GM12878 (cell line): ENCODE measurements at regions not wholly inside any gene's neighbourhood (a gene's known extent, or its start where the extent isn't known, plus 50 kb on each side); places are given as distances from the start of the nearest gene placed in this dataset.

Experiments used
- ATAC-seq: fragments of 200-7000 bp; cut with Tn5 transposase; 3 replicates; pipeline ENCODE4 v1.9.1; 2020; ENCODE audit warnings: mild to moderate bottlenecking, moderate library complexity
- BruUV-seq: library from RNA; stranded (reverse); fragments of 400-500 nt; replicated peaks from 2 replicates; lab custom pipeline; 2021; lab: Mats Ljungman, UMichigan
- CTCF ChIA-PET: fragments of 300-600 bp; sonication (Branson Sonifier 250); formaldehyde crosslinking; extraction: SDS; loops from one replicate; lab custom pipeline; 2021; ENCODE audit warnings: inconsistent platforms; lab: Yijun Ruan, JAX
- POLR2A ChIA-PET: fragments of 350-600 bp; formaldehyde crosslinking; extraction: SDS; loops from one replicate; lab custom pipeline; 2021; ENCODE audit warnings: inconsistent platforms; lab: Charles Lee
- RAD21 ChIA-PET: fragments of 300-600 bp; sonication (Branson Sonifier 250); formaldehyde crosslinking; loops from one replicate; lab custom pipeline; 2023; ENCODE audit warnings: antibody characterized with exemption; ENCODE audit not compliant: unreplicated experiment; lab: Charles Lee
- SMC1A ChIA-PET: fragments of 300-600 bp; sonication (Branson Sonifier 250); formaldehyde crosslinking; loops from one replicate; lab custom pipeline; 2023; ENCODE audit not compliant: unreplicated experiment, uncharacterized antibody; lab: Charles Lee
- DNase-seq: peaks from one replicate; pipeline ENCODE4 v3.0.0-alpha.2; 2011; ENCODE audit warnings: low read depth, low spot score
- FAIRE-seq: peaks from 3 replicates; lab custom pipeline; 2011; peaks lifted over from hg19 to GRCh38; lab: Jason Lieb, UNC
- H2AFZ ChIP-seq: 2 replicates; pipeline ENCODE4 v1.6.0; 2011; ENCODE audit warnings: low read depth, low read length, control low read depth; ENCODE audit not compliant: control insufficient read depth
- H3K27ac ChIP-seq: 2 replicates; pipeline ENCODE4 v1.5.1; 2011; ENCODE audit warnings: control low read depth; ENCODE audit not compliant: control insufficient read depth, insufficient read depth
- H3K27me3 ChIP-seq, 2 experiments: replicated peaks in 1 of 2; 2 replicates each; pipeline versions ENCODE4 v1.6.0 to v1.6.1; 2011; ENCODE audit warnings: low read length in 1 of 2; ENCODE audit not compliant: control insufficient read depth in 2 of 2, insufficient read depth in 2 of 2
- H3K36me3 ChIP-seq, 2 experiments: 2 replicates each; pipeline ENCODE4 v1.5.1; 2011; ENCODE audit warnings: low read length in 1 of 2; ENCODE audit not compliant: control insufficient read depth in 2 of 2, insufficient read depth in 2 of 2
- H3K4me1 ChIP-seq: 2 replicates; pipeline ENCODE4 v1.6.1; 2011; ENCODE audit warnings: mild to moderate bottlenecking, low read length, moderate library complexity, mixed read lengths; ENCODE audit not compliant: control insufficient read depth, insufficient read depth
- H3K4me2 ChIP-seq: 2 replicates; pipeline ENCODE4 v1.6.0; 2011; ENCODE audit warnings: control low read depth; ENCODE audit not compliant: control insufficient read depth, insufficient read depth
- H3K4me3 ChIP-seq: fragments of 200-600 bp; sonication (generic); 2 replicates; pipeline ENCODE4 v1.5.1; 2016
- H3K79me2 ChIP-seq: 2 replicates; pipeline ENCODE4 v1.6.0; 2011; ENCODE audit warnings: low read length; ENCODE audit not compliant: control insufficient read depth, insufficient read depth
- H3K9ac ChIP-seq: 2 replicates; pipeline ENCODE4 v1.8.0; 2011; ENCODE audit warnings: low read length, control low read depth, mixed read lengths; ENCODE audit not compliant: control insufficient read depth, insufficient read depth
- H3K9me3 ChIP-seq: replicated peaks from 3 replicates; pipeline ENCODE4 v1.5.1; 2011; ENCODE audit warnings: mild to moderate bottlenecking, low read length; ENCODE audit not compliant: control insufficient read depth, insufficient read depth
- H4K20me1 ChIP-seq: 2 replicates; pipeline ENCODE4 v1.6.0; 2011; ENCODE audit not compliant: control insufficient read depth, insufficient read depth
- BCL11A ChIP-seq: IDR thresholded peaks from 2 replicates; pipeline ENCODE4 v1.6.1; 2011; ENCODE audit warnings: low read depth, low read length
- EGR1 ChIP-seq, 2 experiments: IDR thresholded peaks; 1 replicate in 1 of 2; 2 replicates in 1 of 2; pipeline ENCODE4 v1.6.1; 2011 to 2012; ENCODE audit warnings: low read depth in 2 of 2, low read length in 2 of 2, borderline replicate concordance in 1 of 2, mild to moderate bottlenecking in 1 of 2, moderate library complexity in 1 of 2
- HCFC1 ChIP-seq: fragments of 150-350 bp; IDR thresholded peaks from 2 replicates; pipeline ENCODE4 v1.6.1; 2014; ENCODE audit warnings: low read length
- RBBP5 ChIP-seq: fragments of 200-600 bp; sonication (generic); conservative IDR thresholded peaks from 2 replicates; pipeline ENCODE4 v1.6.1; 2016
- TCF3 ChIP-seq: IDR thresholded peaks from 2 replicates; pipeline ENCODE4 v1.6.1; 2012; ENCODE audit warnings: low read depth, mild to moderate bottlenecking, low read length, borderline replicate concordance; ENCODE audit not compliant: insufficient read depth
- YY1 ChIP-seq: IDR thresholded peaks from 2 replicates; pipeline ENCODE4 v1.6.1; 2011; ENCODE audit warnings: low read depth, mild to moderate bottlenecking, low read length
- ZNF207 ChIP-seq: fragments of 450-650 bp; IDR thresholded peaks from 2 replicates; pipeline ENCODE4 v1.6.1; 2014; ENCODE audit warnings: antibody characterized with exemption, mild to moderate bottlenecking, borderline replicate concordance
- ZNF622 ChIP-seq: fragments of 450-650 bp; IDR thresholded peaks from 2 replicates; pipeline ENCODE4 v1.6.1; 2017; ENCODE audit warnings: mild to moderate bottlenecking, inconsistent platforms
- WGBS: methylation state at CpG from one replicate; pipeline ENCODE4 v1.1.6; 2016; ENCODE audit warnings: low lambda C conversion rate; ENCODE audit not compliant: insufficient replicate concordance, insufficient coverage; ENCODE audit errors: missing lambda C conversion rate; 5-methylcytosine and 5-hydroxymethylcytosine counted together
- in situ Hi-C: fragments of 300-500 bp; cut with MboI; formaldehyde crosslinking; loops from 9 replicates; pipeline ENCODE4 v1.14.3; 2018; ENCODE audit warnings: mixed read lengths
- intact Hi-C: fragments of 100-400 bp; cut with micrococcal nuclease; formaldehyde crosslinking; loops from one replicate; pipeline ENCODE4 v1.14.2; 2022; ENCODE audit not compliant: unreplicated experiment
- TF ChIP-seq, protein P1 (sequence below): IDR thresholded peaks from 2 replicates; pipeline ENCODE4 v1.6.1; 2012; ENCODE audit warnings: low read depth, low read length, improper control_type of control experiment

GRCh38 chr15:39253552-39253951 lies 327.3 kb upstream of the THBS1 start (continued):
- TF ChIP-seq EGR1 (IDR thresholded peaks at IDR 0.05; ENCODE audit: borderline replicate concordance in 1 of 2, low read depth in 2 of 2, low read length in 2 of 2) (no peak), TCF3 (no peak)

DNA sequence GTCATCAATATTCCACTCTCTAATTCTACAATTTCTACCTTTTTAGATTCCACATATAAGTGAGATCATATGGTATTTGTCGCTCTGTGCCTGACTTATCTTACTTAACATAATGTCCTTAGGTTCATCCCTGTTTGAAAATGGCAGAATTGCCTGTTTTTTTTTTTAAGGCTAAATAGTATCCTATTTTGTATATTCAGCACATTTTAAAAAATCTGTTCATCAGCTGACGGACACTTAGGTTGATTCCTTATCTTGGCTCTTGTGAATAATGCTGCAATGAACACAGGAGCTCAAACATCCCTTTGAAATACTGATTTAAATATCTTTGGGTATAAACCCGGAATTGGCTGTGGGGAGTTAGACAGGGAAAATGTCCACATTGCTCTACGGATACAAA lies 326.7 kb upstream of the THBS1 start:
- Histone ChIP-seq H4K20me1 (no peaks in the 10 kb centered on the region), H3K36me3 (no peaks in the 10 kb centered on the region), H3K9ac (no peak overlapping the region), H3K4me1 (no peaks in the 10 kb centered on the region), H3K79me2 (no peaks in the 10 kb centered on the region)
- SMC1A ChIA-PET, result no interaction called here
- ATAC-seq, result no peak
- no peak for FAIRE-seq
- no peak for DNase-seq
- in situ Hi-C loops, result no loop called here
- TF ChIP-seq HCFC1 (no peak), BCL11A (no peak), ZNF622 (no peak)
- TF ChIP-seq, all 136 proteins: peak for 0
- no peak overlapping the region for H3K4me2 ChIP-seq
- intact Hi-C loops, result no loop called here
- no TSS peak for BruUV-seq
- H2AFZ ChIP-seq, result no peak overlapping the region
- WGBS, result 58% methylated on average over 4 of the region's 4 CpGs
- no peak overlapping the region for H3K27ac ChIP-seq
- no peaks in the 10 kb centered on the region for H3K9me3 ChIP-seq
- H3K4me3 ChIP-seq, result no peak overlapping the region
- CTCF ChIA-PET, result no interaction called here
- no peaks in the 10 kb centered on the region for H3K27me3 ChIP-seq
- POLR2A ChIA-PET, result no interaction called here
- RAD21 ChIA-PET, result no interaction called here

DNA sequence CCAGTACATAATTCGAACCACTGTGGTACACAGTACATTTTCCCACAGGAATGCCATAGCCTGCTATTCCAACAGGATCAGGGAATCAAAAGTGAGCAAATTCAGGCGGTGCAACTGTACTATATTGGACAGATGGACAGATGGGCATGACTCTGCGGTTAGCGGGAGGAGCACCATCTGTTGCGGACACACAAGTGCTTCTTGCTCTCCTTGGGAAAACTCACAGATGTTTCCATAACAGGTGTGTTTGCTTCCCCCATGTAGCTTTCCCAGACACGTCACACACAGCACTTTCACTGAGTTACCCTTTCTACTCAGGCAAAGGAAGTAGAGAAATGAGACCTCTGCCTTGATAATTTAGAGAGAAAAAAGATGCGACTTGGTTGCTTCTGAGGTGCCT lies 325.1 kb upstream of the THBS1 start:
- TF ChIP-seq RBBP5 (no peak), ZNF207 (no peak), YY1 (no peak)
- TF ChIP-seq, protein P1, sequence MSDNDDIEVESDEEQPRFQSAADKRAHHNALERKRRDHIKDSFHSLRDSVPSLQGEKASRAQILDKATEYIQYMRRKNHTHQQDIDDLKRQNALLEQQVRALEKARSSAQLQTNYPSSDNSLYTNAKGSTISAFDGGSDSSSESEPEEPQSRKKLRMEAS, result no peak
- ATAC-seq (no peak), DNase-seq (no peak), FAIRE-seq (no peak)
- BruUV-seq, result no TSS peak
- POLR2A ChIA-PET, result no interaction called here
- Histone ChIP-seq H3K9me3 (no peaks in the 10 kb centered on the region), H3K4me2 (no peak overlapping the region), H3K36me3 (no peaks in the 10 kb centered on the region), H4K20me1 (no peaks in the 10 kb centered on the region), H3K27me3 (no peaks in the 10 kb centered on the region), H3K27ac (no peak overlapping the region), H3K79me2 (no peaks in the 10 kb centered on the region), H3K4me3 (no peak overlapping the region), H3K4me1 (no peaks in the 10 kb centered on the region), H3K9ac (no peak overlapping the region), H2AFZ (no peak overlapping the region)
- intact Hi-C loops, result no loop called here
- CTCF ChIA-PET, result no interaction called here
- 65% methylated on average over 7 of the region's 7 CpGs for WGBS
- RAD21 ChIA-PET, result no interaction called here
- in situ Hi-C loops, result no loop called here
- SMC1A ChIA-PET, result no interaction called here
